ENCODE measurements at regions not wholly inside any gene's neighbourhood (a gene's known extent, or its start where the extent isn't known, plus 50 kb on each side); places are given as distances from the start of the nearest gene placed in this dataset.

DNA sequence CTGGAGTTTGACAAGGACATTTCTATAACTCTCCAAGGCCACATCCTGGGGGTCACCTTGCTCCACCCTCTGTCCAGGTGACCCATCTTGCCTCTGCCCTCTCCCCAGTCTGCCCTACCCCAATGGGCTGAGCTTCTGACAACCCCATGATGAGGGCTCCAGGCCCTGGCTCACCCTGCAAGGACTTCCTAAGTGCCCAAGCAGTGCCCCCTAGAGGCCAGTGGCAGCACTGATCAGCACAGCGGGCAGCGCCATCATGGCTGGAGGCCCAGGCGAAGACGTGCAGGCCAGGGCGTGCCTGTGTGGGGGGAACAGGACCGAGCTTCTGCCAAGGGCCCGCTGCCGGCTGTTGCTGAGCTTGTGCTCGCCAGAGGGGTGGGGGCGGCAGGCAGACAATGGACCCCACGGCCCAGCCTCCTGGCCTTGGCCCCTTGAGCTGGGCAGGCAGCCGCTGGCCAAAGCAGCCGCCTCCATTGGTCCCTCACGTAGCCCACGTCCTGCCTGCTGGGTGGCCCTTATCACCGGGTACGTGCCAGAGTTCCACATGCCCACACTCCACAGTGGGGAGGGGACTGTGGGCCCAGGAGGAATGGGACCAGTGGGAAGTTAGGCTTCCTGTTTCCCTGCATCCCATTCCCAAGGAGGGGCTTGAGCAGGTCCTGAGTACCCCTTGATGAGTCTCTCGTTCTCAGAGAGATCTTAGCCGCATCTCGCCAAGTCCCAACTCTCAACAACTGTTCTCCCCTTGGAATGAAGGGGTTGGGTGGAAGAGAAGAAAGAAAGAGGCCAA lies 64.3 kb downstream of the MRPL14 start:
- Mint-ChIP-seq H3K4me1 (peaks cover 8% of the 10 kb centered on the region), H3K27me3 (peaks cover 16% of the 10 kb centered on the region), H3K4me3 (no peak overlapping the region), H3K27ac (no peak overlapping the region), H3K36me3 (peaks cover 7% of the 10 kb centered on the region), H3K9me3 (peaks cover 4% of the 10 kb centered on the region)
- DNase-seq (ENCODE audit: low spot score in 2 of 2) (no peak), ATAC-seq (ENCODE audit: low read depth) (no peak)

DNA sequence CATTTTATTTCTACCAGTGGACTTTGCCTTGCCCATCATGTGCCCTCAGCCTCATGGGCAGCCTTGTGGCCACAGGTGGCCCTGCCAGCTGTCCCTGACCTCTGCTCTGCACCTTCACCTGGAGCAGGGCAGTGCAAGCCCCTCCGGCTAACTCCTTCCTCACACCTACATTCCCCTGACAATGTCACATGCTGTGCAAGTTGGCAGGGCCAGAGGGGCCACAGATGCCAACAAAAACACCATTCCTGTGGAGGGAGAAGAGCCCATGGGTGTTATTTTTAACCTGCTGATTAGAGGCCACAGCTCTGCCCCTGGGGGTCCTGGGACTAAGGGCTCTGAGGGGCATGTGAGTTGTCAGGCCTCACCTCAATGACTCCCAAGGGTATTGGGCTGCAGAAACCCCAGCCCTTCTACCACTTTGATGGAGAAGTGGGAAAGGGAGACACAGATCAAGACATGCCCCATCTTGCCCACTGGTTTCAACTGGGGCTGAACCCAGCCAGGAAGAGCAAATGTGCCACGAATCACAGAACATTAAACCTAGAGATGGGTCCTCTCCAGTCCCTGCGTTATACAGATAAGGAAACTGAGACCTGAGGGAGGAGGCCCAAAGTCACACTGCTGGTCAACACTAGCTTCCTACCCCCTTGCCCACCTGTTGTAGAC lies 65.0 kb downstream of the MRPL14 start:
- DNase-seq (ENCODE audit: low spot score in 2 of 2): no peak
- Mint-ChIP-seq H3K27ac (no peak overlapping the region), H3K4me3 (no peak overlapping the region), H3K4me1 (peaks cover 8% of the 10 kb centered on the region), H3K9me3 (peaks cover 4% of the 10 kb centered on the region), H3K36me3 (peaks cover 7% of the 10 kb centered on the region), H3K27me3 (peaks cover 13% of the 10 kb centered on the region)
- no peak for ATAC-seq (ENCODE audit: low read depth)

DNA sequence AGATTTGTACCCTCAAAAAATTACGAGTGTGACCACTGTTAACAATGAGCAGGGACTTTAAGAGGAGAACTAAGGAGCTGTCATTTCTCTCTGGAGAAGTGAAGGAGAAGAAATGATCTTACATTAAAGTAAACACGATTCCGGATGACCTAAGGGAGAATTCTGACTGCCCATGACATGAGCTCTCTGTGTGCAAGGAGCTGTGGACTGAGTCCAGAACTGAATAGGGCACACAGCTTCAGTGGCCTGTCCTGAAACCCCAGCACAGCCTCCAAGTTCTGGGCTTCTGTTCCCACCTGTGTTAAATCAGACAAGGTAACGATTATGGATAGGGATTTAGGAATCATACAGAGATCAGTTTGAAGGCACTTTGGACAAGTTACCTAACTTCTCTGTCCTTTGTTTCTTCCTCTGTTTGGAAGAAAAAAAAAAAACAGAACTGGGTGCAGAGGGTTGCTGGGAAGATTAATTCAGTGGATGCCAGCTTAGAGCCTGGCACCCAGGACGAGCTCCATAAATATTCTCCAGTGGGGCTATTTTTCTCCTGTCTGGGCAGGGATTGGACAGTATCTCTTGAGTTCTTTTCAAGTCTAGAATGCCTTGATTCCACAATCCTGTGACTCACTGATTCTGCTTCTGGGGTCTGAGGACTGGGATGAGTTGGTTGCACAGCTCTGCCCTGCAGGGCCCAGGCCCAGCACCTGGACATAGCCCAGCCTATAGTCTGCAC lies 65.7 kb downstream of the MRPL14 start:
- DNase-seq (ENCODE audit: low spot score in 2 of 2) (no peak), ATAC-seq (ENCODE audit: low read depth) (no peak)
- Mint-ChIP-seq H3K27me3 (peaks cover 13% of the 10 kb centered on the region), H3K9me3 (peaks cover 4% of the 10 kb centered on the region), H3K27ac (no peak overlapping the region), H3K36me3 (peaks cover 7% of the 10 kb centered on the region), H3K4me3 (no peak overlapping the region), H3K4me1 (peaks cover 8% of the 10 kb centered on the region)

DNA sequence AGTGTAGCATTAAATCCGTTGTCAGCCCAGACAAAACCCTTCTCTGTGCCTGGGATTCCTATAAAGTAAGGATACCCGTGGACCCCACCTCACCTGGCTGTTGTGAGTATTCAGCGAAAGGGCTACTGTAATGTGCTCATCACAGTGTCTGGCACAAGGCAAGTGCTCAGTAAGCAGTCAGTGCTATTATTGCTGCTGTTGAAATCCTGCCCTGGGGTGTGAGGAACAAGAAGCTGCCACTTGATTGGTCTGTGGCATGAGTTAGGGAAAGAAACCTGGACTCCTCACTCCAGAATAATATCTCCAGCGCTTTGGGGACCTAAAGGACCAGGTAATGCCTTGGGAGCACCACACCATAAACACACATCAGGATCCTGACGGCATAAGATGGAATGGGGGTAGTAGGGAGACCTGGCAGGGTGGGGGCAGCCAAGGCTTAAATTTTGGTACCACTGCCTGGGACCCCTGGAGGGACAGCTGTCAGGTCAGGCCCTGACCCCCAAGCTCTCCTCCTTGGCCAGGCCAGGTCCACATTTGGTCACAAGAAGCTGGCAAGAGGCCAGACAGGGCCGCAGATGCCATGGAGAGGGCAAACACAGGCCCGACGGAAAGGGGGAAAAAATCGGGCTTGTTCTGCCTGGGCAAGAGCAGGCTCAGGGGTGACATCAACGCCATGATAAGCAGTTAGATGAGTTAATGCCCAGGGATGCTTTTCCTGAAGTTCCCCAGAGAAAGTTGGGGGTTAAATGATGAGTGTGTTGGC lies 66.5 kb downstream of the MRPL14 start:
- no peak for DNase-seq (ENCODE audit: low spot score in 2 of 2)
- peaks cover 8% of the 10 kb centered on the region for H3K4me1 Mint-ChIP-seq
- H3K27me3 Mint-ChIP-seq: peaks cover 16% of the 10 kb centered on the region
- H3K36me3 Mint-ChIP-seq: peaks cover 7% of the 10 kb centered on the region
- peaks cover 4% of the 10 kb centered on the region for H3K9me3 Mint-ChIP-seq
- H3K4me3 Mint-ChIP-seq: no peak overlapping the region
- no peak for ATAC-seq (ENCODE audit: low read depth)
- H3K27ac Mint-ChIP-seq: no peak overlapping the region

DNA sequence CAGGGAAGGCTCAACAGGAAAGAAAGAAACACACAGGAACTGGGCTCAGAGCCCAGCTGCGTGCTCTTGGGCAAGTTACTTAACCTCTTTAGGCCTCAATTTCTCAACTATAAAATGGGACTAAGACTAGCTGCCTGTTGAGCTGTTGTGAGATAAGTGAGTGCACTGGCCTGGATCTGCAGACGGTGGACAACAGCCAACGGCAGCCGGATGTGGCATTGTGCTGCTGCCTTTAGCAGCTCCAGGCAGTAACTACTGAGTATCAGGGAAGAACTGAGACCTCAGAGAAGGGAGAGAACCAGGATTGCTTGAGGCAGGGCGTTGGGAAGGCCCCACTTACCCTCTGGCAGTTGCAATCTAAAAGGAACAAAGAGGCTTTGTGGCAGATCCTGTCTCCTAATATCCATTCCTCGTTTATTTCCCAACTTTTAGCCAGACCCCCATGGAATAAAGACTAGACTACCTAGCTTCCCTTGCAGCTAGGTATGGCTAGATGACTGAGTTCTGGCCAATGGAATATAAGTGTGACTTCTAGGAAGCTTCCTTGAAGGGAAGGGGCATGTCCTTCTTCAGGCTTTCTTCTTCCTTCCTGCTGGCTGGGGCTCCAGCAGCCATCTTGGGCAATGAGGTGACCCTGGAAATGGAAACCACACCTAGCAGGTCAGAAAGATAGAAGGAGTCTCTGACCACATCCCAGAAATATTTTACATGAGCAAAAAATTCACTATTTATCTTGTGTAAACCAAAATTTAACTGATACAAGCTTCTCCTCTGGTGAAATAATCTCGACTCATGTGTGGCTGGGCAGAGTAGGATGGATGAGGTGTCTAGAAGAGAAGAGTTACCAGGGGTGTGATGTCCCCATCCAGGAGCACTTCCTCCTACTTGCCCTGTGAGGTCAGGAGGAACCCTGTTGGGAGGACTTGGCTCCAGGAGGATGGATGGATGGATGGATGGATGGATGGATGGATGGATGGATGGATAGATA lies 67.6 kb downstream of the MRPL14 start:
- no peak overlapping the region for H3K27ac Mint-ChIP-seq
- H3K4me1 Mint-ChIP-seq: peaks cover 7% of the 10 kb centered on the region
- peaks cover 7% of the 10 kb centered on the region for H3K36me3 Mint-ChIP-seq
- ATAC-seq (ENCODE audit: low read depth) (no peak), DNase-seq (ENCODE audit: low spot score in 2 of 2) (no peak)
- peaks cover 16% of the 10 kb centered on the region for H3K27me3 Mint-ChIP-seq
- H3K4me3 Mint-ChIP-seq: no peak overlapping the region
- H3K9me3 Mint-ChIP-seq: peaks cover 4% of the 10 kb centered on the region

DNA sequence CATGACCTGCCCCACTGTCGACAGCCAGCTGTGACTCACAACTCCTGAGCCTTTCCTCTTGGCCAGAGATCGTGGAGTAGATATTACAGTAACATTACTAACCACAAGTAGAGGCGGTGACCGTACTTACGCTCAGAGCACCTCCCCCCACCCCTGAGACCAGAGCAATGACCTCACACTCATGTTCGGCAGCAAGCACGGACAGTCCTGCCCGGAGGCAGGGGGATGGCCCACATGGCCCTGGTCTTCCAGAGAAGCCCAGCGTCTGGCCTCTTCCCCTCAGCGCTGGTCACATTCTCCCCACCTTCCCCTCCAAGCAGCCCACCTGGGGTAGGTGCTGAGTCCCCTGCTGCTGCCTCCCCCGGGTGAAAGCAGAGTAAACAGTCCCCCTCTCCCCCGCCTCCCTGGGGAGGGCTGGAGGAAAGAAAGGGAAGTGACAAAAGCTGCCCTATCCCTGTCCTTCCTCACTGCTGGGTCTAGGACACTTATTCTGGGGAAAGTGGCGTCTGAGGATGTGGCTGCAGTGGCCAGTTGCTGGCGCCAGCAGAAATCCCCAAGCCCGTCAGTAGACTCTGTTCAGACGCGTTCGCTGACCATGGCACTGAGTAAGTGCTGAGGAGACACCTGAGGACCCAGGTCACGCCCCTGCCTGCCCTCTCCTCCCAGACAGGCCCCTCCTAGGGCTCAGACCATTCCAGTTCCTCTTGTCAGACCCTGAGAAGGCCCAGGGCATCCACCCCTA lies 68.5 kb downstream of the MRPL14 start:
- Mint-ChIP-seq H3K4me3 (no peak overlapping the region), H3K27ac (no peak overlapping the region), H3K27me3 (peaks cover 16% of the 10 kb centered on the region), H3K4me1 (peaks cover 3% of the 10 kb centered on the region), H3K36me3 (peaks cover 7% of the 10 kb centered on the region), H3K9me3 (peaks cover 4% of the 10 kb centered on the region)
- no peak for ATAC-seq (ENCODE audit: low read depth)
- DNase-seq (ENCODE audit: low spot score in 2 of 2): no peak

DNA sequence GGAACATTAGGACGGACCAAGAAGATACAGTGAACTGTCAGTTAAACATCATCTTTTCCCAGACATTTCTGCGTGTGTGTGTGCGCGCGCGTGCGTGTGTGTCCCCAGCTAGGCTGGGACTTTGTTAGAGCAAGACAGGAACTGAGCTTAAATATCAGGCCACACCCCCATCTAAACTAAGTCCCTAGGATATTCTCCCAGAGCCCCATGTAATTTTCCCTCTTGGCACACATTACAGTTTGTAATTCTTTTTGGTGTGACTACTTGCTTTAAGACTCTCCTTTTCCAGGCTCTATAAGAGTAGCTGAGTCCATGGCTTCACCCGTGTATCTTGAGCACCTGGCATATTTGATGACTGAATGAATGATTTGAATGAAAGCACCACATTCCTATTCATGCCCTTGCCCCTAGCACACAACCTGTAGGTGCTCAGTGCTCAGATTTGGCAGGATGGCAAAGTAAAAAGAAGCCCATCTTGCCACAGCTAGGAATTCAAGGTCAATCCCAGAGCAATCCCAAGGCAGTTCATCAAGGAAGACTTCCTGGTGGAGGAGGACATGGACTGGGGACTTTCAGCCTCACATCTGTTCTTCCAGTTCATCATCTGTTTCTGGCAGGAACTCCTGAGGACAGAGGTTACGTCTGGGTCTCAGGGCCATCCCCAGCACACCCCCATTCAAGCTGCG lies 69.2 kb downstream of the MRPL14 start:
- peaks cover 16% of the 10 kb centered on the region for H3K27me3 Mint-ChIP-seq
- H3K4me1 Mint-ChIP-seq: peaks cover 3% of the 10 kb centered on the region
- H3K9me3 Mint-ChIP-seq: peaks cover 4% of the 10 kb centered on the region
- H3K27ac Mint-ChIP-seq: no peak overlapping the region
- H3K36me3 Mint-ChIP-seq: peaks cover 7% of the 10 kb centered on the region
- no peak for DNase-seq (ENCODE audit: low spot score in 2 of 2)
- H3K4me3 Mint-ChIP-seq: no peak overlapping the region
- no peak for ATAC-seq (ENCODE audit: low read depth)

DNA sequence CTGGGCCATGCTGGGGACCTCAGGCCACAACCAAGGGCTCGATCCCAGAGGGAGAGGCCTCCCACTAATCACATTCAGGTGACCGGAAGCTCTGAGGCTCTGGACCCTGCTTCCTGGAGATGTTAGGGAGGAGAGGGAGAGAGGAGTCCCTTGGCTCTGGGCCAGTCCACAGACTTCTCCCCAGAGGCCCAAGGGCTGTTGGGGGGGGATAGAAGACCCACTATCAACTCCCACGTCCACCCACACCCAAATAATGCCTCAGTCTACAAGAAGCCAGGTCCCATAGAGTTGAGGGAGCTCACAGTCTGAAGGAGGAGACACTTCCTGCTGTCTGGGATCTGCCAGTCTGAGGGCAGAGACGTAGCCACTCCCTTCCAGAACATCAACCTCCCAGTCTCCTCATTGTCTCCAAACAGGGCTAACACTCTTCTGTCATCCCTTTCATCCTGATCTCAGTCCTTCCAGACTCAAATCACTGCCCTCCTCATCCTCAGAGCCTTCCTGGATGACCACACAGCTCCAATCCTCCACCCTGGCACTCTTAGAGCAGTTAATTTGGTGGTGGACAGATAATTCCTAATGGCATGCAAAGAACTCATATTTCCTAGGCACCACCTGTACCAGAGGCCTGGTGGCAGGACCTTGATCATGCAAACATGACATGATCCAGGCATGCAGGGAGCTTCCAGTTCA lies 69.9 kb downstream of the MRPL14 start:
- no peak for DNase-seq (ENCODE audit: low spot score in 2 of 2)
- Mint-ChIP-seq H3K27me3 (peaks cover 16% of the 10 kb centered on the region), H3K36me3 (peaks cover 7% of the 10 kb centered on the region), H3K4me3 (no peak overlapping the region), H3K9me3 (peaks cover 4% of the 10 kb centered on the region), H3K4me1 (peaks cover 3% of the 10 kb centered on the region), H3K27ac (no peak overlapping the region)
- no peak for ATAC-seq (ENCODE audit: low read depth)

DNA sequence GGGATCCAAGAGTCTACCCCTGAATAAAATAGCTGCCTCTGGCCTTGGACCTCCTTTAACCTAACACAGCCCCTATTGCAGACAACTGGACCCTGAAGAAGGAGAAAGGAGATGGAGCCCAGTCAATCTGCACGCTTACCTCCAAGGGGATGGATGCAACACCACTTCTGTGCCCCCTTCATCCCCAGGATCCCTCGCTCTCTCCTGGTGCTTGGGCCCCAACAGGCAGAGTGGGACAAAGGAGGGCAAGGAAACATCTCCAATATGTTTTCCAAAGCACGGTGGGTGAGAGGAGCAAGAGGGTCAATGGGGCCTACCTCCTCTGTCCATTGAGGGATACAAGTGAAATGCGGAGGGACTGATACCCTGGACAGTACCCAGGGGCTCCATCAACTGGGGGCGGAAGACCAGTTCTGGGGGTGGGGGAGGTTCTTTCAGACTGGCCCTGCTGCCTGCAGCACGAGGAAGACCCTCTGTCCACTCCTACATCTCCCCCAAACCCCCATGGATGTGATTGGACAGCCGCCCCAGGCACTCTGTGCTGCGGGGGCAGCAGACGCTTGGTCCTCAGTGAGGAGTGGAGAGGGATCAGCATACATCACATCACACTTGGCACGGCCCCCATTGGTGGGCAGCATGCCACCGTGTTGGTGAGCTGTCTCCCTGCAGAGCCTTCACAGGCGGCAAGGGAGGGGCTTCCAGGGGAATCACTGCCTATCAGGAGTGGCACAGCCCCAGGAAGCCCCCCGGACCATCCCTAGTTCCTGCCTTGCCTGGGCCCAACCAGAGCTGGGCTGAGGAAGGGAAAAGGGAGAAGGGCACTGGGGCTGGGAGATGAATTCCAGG lies 70.6 kb downstream of the MRPL14 start:
- Mint-ChIP-seq H3K27ac (no peak overlapping the region), H3K4me3 (no peak overlapping the region), H3K9me3 (peaks cover 4% of the 10 kb centered on the region), H3K4me1 (peaks cover 3% of the 10 kb centered on the region), H3K36me3 (peaks cover 7% of the 10 kb centered on the region), H3K27me3 (peaks cover 19% of the 10 kb centered on the region)
- ATAC-seq (ENCODE audit: low read depth) (no peak), DNase-seq (ENCODE audit: low spot score in 2 of 2) (no peak)

DNA sequence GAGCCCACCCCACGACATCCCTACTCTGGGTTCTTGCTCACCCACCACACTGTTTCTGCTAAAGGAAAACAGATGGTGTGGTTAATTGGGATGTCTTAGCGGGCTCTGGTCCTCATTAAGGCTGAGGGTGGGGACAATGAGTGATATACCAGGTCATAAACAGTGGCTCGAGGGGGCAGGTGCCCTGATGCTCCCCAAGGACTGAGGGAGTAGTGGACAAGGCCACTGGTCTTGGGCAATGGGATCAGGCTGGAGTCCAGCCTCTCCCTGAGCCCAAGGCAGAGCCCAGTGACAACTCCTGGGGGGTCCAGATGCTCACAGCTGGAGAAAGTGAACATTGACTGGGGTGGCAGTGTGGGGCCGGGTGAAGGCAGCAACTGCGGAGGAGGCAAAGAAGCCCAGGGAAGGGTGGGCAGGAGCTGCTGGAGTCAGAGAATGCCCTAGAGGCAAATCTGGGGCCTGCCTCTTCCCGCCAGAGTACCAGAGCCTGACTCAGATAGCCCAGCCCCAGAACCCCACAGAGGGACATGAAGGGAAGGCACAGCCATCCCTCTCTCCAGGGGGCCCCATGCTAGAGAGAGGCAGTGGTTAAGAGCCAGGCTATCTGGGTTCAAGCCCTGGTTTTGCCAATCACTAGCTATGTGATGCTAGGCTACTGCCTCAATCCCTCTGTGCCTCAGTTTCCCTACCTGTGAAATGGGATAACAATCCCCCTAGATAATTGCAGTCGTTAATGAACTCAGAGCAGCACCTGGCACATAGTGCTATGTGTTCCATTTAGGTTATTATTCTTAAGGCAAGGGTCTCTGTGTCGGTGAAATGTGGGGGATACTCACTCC lies 72.3 kb downstream of the MRPL14 start:
- H3K27me3 Mint-ChIP-seq: peaks cover 18% of the 10 kb centered on the region
- H3K4me3 Mint-ChIP-seq: no peak overlapping the region
- peaks cover 4% of the 10 kb centered on the region for H3K36me3 Mint-ChIP-seq
- ATAC-seq (ENCODE audit: low read depth) (no peak), DNase-seq (ENCODE audit: low spot score in 2 of 2) (no peak)
- H3K9me3 Mint-ChIP-seq: peaks cover under 1% of the 10 kb centered on the region
- peaks cover 3% of the 10 kb centered on the region for H3K4me1 Mint-ChIP-seq
- H3K27ac Mint-ChIP-seq: no peak overlapping the region

Data from memory B cell (primary cell).